HG02938 (cell line): ENCODE measurements at regions not wholly inside any gene's neighbourhood (a gene's known extent, or its start where the extent isn't known, plus 50 kb on each side); places are given as distances from the start of the nearest gene placed in this dataset.

ENCODE experiments used
- ATAC-seq: cut with Tn5 transposase; IDR thresholded peaks from one replicate; pipeline ENCODE4 v1.9.1; 2021; ENCODE audit warnings: mild to moderate bottlenecking, moderate library complexity; ENCODE audit not compliant: unreplicated experiment

DNA sequence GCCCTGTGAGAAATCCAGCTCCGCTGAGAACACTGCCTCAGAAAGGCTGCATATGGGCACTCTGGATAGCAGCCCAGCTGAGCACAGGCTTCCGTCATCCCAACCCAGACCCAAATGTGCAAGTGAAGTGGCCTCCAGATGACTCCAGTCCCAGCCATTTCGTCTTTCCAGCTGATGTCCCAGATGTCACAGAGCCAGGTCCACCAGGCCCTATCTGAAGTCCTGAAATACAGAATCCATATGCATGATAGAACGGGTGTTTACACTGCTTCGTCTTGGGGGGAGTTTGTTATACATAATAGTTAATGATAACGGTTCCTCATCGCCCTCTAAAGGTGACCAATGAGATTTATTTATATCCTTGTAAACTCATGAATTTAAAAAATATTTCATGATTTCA is 72.6 kb upstream of the TRIM2 start:
- ATAC-seq, result no peak

DNA sequence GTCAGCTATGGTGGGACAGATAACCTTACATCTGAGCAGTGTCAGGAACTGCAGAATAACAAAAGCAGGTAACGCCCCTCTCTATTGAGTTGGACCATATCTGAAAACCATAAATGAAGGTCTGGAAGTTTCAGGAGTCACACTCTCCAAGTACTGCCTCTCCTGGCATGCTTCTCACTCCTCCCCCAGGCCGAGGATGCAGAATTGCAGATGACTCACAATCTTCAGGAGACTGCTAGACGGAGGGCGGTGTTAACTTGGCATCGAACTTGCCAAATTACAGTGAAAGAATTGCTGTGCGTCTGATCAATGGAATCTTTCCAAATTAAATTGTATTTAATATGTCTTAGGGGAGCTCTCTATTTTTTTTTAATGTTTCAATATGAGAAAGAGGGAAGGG is 67.1 kb upstream of the TRIM2 start:
- no peak for ATAC-seq

DNA sequence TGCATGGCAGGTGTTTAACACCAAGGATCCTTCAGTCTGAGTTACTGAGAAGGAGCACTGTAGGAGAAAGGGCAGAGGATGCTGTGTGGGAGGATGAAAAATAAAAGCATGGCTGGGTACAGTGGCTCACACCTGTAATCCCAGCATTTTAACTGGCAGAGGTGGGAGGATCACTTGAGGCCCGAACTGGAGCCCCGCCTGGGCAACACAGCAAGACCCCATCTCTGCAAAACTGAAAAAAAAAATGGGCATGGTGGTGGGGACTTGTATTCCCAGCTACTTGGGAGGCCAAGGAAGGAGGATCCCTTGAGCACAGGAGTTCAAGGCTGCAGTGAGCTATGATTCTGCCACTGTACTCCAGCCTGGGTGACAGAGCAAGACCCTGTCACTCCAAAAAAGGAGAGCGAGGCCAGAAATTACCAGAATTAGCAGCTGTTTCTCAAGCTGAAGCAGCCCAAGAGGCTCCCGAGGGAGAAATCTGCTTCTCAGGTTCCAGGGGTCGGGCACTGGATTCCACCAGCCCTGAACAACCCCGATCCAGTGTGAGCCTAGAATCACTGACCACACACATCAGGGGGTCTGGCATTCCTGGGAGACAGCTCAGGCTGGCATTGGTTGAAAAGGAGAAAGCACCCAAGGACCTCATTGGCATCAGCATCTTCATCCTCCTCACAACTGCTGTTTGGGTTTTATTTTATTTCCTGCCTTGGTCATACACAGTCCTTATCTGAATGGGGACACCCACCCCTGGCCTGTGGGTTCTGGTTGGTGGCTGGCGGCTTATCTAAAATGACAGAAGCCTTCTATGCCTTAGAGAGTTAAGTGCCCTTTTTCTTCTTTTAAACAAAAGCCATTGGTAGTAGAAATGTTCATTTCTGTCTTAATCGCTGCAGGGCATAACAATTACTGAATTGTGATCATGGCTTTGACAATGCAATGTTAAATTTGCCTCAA is 66.3 kb upstream of the TRIM2 start:
- no peak for ATAC-seq

DNA sequence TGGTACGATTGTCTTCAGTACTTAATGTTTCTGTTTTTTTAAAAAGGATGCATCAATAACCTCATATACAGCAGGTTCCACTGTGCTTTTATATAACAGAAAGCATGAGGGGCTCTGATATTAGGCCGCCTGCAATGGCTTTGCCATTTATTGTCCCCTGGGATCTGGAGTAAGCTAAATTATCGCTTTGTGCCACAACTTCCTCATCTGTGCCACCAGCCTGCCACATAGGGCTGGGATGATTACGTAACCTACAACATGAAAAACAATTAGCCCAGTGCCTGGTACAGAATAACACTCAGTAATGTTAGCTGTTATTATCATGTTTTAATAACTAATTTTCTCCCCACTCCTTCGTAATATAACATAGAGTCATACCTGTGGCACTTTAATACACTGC is 65.5 kb upstream of the TRIM2 start:
- ATAC-seq, result no peak

DNA sequence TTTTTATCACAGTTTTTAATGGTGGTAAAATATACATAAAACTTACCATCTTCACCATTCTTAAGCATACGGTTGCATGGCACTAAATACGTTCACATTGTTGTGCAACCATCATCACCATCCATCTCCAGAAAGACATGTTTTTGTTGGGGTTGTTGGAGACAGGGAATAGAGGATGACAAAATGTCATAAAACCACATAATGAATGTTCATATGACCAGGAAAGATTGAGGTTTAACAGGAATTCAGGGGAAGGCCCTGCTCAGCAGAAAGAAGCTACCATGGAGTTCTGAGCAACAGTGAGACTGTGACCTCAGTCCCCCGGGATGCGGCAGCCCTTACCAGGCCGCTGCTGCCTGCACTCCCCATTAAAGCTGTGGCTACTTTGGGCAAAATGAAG is 63.9 kb upstream of the TRIM2 start:
- no peak for ATAC-seq

DNA sequence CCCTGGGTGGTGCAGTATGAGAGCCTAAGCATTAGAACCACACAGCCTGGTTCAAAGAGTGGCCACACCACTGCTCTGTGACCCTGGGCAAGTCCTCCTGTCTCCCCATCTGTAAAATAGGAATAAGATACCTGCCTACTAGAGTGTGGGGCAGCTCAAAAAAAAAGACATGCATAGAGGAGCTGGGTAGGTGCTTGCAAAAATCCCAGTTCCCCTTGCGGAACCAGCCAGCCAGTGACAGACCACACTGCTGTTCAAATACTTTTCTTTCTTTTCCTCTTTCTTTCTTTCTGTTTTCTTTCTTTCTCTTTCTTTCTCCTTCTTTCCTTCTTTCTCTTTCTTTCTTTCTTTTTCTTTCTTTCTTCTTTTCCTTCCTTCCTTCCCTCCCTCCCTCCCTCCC is 63.0 kb upstream of the TRIM2 start:
- ATAC-seq, result no peak

DNA sequence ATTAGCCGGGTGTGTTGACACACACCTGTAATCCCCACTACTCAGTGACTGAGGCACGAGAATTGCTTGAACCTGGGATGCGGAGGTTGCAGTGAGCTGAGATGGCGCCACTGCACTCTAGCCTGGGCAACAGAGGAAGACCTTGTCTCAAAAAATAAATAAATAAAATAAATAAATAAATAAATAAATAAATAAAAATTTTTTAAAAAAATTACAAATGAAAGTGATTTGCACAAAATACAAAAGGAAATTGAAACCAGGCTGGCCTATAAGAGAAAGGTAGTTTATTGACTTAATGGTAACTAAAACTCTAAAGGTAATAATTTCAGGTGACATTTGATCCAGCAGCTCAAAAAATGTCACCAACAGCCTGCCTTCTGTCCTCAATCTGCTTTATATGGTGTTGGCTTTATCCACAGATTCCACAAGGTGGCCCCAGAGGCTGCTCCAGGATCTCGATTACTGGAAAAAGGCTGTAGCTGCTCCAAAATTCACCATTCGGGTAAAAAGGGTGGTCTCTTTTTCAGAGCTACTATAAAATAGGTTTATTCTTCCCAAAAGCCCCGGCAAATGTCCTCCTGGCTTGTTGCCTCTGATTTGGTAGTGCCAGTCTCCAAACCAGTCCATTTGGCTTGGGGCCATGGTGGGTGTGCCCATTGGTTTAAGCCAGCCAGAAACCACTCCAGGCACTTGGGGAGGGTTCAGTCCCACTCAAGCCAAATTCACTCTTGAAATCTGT is 61.4 kb upstream of the TRIM2 start:
- ATAC-seq, result no peak

DNA sequence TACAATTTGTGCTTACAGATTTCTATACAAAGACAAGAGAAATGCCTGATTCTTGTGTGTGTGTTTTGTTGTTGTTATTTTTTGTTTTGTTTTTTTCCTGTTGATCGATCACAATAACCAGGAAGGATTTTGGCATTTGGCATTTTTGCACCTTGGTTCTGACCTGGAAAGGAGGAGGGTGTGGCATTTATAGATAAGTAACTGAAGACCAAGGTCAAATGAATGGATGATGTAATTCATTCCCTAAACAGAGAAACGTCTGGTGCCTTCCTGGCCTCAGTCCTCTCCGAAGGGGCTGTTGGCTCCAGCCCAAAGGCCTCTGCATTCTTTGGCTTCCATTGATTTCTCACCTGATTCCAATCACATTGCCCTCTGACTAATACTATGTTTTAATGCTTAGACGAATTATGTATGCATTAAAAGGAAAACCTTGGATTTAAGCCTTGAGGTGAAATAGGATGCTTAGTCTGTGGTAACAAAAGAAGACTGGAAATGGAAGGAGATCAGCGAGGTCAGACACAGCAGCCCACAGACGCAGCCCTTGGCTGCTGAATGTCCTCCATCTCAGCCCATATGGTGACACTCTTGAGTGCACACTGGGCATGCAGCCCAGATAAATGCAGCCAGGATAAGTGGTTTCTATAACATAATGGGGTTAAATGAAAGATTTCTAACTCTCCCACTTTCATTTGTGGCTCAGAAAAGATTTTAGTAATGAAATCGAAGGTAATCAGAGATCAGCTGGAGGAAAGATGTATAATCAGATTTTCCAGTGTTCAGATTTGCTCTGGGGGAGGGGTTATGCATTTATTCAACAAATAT is 60.5 kb upstream of the TRIM2 start:
- no peak for ATAC-seq

DNA sequence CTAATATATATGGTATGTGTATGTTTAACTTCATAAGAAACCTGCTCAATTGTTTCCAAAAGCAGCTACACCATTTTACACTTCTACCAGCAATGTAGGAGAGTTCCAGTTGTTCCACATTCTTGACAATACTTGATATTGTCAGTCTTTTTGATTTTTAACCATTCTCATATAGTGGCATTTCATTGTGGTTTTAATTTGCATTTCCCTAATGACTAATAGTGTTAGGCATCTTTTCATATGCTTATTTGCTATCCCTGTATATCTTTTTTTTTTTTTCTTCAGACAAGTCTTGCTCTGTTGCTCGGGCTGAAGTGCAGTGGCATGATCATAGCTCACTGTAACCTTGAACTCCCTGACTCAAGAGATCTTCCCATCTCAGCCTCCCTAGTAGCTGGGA is 58.2 kb upstream of the TRIM2 start:
- ATAC-seq, result no peak

DNA sequence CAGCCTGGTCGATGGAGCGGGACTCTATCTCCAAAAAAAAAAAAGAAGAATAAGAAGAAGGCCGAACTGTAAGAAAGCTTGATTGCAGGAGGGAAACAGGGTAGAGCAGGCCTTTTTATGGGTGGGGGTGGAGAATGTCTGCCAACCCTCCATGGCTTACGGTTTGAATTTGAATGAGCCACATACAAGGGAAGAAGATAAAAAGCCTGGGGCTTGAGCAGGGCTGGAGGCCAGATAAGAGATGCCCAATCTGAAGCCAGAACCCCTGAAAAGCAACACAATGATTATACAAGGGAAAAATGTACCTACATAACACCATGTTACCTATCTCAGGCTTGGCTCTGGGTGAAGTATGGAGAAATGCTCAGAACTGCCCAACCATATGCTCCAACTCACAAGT is 57.3 kb upstream of the TRIM2 start:
- ATAC-seq, result no peak

DNA sequence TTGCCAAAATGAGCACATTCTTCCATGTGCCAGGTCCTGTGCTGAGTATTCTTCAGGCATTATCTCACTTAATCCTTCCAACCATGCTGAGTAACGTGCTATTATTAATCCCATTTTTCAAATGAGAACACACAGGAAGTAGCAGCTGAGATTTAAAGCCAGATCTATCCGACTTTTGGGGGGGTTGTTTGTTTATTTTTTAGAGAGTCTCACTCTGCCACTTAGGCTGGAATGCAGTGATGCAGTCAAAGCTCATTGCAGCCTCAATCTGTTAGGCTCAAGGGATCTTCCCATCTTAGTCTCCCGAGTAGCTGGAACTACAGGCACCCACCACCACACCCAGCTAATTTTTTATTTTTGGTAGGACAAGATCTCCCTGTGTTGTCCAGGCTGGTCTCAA is 55.5 kb upstream of the TRIM2 start:
- no peak for ATAC-seq

DNA sequence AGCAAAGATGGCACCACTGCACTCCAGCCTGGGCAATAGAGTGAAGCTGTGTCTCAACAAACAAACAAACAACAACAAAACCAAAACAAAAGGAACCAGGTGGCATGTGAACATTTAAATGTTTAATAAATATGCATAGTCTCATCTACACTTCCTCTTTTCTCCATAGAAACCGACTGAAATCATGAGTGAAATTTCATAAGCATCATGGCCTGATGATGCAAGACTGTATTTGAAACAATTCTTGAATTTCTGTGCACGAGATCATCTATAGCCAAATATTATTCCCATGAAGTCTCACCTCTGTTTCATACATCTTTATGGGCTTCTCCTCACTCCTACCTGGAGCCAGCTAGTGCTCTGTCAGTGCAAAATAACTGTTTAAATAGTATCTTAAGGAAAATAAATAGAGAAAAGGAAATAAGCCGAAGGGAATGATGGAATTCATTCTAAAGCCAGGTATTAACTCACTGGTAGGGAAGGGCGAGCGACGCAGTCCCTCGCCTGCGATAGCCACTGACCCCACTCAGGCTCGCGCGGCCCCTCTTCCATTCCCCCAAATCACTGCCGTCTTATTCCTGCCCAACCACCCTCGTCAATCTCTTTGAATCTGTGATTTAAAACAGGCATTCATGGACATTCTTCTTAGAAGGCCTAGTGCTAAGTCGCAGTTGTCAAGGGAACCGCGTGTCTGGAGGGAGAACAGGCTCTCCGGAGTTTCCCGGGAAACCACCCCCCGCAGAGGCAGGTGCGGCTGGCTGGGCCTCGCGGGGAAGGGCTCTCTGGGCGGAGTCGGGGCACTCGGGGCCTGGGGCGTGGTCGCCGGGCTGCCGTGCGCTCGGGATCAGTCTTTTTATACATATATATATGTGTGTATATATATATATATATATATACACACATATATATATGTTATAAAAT is 52.4 kb upstream of the TRIM2 start:
- ATAC-seq, result peak; percentile 47

DNA sequence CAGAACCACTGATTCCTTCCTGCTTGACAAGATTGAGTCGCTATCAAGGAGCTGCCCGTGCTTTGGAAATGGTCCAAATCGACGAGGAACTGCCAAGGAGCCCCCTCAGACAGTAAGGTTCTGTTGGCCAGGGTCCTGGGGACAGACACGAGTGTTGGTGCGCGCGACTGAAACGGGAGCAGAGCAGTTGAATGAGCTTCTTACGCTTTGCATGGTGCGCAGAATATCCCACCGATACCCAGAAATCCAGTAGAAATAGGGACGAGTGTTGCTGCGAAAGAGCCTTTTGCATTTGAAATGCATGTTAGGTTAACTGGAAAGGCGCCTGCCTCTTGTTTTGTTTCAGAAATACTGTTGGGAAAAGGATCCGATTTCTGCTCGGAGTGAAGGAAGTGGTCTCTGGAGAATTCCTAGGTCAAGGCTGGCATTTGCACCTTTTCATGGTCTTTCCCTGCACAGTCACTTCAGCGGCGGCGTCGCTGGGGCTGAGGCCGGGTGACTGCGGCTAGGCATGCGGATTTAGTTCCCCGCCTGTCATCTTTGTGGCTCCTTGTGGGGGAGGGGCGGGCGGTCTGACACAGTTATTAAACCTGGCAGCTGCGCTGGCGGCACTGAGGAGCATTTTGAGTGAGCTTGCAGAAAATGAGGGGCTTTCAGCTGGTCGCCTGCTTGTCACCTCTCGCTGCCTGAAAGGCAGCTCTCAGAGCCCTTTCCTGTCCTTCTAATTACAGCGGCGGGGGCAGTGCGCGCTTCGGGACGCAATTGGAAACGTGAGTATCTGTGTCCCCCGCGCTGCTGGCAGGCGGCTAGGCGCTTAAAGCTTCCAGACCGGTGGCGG is 51.5 kb upstream of the TRIM2 start:
- ATAC-seq, result no peak

DNA sequence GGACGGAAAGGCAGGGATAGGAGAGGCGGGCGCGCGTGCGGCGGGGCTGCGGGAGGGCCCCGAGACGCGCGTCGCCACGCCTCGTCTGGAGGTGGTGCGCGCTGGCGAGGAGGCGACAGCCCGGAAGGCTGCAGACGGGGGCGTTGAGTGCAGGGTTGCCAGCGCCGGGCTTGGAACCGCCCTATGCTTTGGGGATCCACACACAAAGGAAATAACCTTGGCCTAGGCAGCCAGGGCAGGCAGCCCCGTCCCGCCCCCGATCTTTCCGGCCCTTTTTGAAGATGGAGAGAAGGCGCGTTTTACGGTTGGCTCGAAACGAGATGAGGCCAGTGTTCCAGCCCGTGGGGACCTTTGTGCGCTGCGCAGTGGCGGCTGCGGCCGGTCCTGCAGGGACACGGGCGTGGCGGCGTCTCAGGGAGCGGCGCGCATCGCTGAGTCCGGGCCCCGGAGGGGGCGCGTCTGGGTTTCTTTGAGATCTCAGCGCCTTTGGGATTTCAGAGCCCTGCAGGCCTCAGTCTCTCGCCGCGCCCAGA is 50.8 kb upstream of the TRIM2 start:
- ATAC-seq, result no peak

DNA sequence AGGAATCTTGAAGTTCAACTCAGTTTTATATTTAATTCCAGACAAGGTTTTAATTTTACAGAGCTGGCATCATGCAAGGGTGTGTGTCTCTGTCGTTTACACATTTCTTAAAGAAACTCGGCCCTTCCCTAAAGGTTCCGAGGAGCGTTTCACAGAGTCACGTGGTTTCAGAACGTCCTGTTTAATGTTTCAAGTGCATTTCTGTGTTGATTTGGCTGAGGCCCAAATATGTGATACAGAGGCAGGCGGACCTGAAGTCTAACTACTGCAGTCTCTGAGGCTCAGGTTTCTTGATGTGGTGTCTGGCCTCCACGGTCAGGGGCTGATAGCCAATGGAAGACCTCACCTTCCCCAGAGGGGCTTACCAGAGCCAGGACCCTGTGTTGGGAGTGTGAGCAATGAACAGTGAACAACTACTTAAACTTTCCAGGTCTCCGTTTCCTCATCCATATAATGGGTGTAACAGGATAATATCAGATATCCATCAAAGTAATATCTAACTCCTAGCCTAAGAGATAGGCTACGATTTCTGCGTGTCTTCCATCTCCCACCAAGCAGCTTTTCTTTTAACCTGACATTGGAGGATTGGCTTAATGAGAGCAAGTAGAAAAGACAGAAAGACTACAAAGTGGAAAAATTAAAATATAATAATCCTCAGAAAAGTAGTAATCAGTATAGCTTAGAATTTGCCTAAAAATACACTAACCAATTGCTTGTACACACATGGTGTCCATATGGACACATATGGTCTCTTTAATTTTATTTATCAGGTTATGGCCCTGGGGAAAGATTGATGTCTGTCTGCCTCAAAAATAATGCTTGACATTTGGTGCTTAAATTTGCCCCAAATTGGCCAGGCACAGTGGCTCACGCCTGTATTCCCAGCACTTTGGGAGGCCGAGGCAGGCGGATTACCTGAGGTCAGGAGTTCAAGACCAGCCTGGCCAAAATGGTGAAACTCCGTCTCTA is 50.0 kb upstream of the TRIM2 start:
- ATAC-seq, result no peak
